H54 (cell line): ENCODE measurements at regions not wholly inside any gene's neighbourhood (a gene's known extent, or its start where the extent isn't known, plus 50 kb on each side); places are given as distances from the start of the nearest gene placed in this dataset.

ENCODE experiments used
- DNase-seq: peaks from one replicate; pipeline ENCODE4 v3.0.0; 2011; ENCODE audit warnings: low spot score, mixed read lengths; ENCODE audit not compliant: insufficient read length
- FAIRE-seq: peaks from 3 replicates; lab custom pipeline; 2011; peaks lifted over from hg19 to GRCh38; lab: Jason Lieb, UNC
- POLR2A ChIP-seq: IDR thresholded peaks from 2 replicates; pipeline ENCODE4 v1.6.1; 2011; ENCODE audit warnings: low read depth, mild to moderate bottlenecking, low read length

DNA sequence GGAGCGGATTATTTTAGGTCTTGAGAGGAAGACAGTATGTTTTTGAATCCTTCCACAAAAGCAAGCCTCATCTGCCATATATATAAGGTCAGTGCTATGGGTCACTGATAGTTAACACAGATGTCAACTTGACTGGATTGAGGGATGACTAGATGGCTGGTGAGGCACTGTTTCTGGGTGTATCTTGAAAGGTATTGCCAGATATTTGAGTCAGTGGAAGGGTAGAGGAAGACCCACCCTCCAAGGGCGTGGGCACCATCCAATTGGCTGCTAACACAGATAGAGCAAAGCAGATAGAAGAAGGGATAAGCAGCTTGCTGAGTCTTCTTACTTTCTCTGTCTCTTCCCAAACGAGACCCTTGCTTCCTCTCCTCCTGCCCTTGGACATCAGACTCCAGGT is 185.0 kb upstream of the BTG1 start:
- no peak for FAIRE-seq
- DNase-seq, result no peak
- no peak for TF ChIP-seq POLR2A

DNA sequence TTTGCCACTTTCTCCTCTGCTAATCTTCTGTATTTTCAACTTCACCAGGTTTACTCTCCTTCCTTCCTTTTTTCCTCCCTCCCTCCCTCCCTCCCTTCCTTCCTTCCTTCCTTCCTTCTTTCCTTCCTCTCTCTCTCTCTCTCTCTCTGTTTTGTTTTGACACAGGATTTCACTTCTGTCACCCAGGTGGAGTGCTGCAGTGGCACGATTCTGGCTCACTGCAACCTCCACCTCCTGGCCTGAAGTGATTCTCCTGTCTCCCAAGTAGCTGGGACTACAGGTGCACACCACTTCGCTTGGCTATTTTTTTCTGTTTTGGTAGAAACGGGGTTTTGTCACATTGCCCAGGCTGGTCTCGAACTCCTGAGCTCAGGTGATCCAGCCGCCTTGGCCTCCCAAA is 181.2 kb upstream of the BTG1 start:
- FAIRE-seq, result no peak
- TF ChIP-seq POLR2A, result no peak
- DNase-seq, result no peak

DNA sequence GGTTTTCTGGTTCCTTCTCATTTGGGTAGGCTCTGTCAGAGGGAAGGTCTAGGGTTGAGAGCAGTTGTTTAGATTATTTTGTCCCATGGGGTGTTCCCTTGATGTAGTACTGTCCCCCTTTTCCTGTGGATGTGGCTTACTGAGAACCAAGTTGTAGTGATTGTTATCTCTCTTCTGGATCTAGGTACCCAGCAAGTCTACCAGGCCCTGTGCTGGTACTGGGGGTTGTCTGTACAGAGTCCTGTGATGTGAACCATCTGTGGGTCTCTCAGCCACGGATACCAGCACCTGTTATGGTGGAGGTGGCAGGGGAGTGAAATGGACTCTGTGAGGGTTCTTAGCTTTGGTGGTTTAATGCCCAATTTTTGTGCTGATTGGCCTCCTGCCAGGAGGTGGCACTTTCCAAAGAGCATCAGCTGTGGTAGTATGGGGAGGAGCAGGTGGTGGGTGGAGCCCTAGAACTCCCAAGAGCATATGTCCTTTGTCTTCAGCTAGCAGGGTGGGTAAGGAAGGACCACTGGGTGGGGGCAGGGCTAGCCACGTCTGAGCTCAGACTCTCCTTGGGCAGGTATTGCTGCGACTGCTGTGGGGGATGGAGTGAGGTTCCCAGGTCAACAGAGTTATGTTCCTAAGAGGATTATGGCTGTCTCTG is 179.3 kb upstream of the BTG1 start:
- no peak for DNase-seq
- no peak for TF ChIP-seq POLR2A
- FAIRE-seq, result no peak

DNA sequence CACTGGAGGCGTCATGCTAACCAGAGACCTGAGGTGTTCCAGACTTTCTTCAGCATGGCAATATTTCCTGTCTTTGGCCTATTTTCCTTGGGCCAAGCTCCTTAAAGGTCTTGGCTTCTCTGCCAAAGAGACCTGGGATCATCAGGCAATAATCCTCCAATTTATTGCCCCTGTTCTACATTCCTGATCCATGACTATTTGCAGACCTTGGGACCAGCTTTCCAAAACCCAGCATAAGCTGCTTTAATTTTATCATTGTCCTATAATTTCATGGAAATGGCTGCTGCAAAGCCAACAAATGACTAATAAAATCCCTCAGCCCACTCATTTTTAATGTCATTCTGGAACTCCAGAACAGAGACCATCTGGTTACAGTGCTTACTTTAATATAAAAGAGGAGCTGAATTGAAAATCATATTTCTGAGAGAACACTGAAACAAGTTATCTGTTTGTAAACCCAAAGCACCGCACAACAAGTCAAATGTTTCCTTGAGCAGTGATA is 166.9 kb upstream of the BTG1 start:
- FAIRE-seq (no peak), DNase-seq (no peak)
- TF ChIP-seq POLR2A, result no peak

DNA sequence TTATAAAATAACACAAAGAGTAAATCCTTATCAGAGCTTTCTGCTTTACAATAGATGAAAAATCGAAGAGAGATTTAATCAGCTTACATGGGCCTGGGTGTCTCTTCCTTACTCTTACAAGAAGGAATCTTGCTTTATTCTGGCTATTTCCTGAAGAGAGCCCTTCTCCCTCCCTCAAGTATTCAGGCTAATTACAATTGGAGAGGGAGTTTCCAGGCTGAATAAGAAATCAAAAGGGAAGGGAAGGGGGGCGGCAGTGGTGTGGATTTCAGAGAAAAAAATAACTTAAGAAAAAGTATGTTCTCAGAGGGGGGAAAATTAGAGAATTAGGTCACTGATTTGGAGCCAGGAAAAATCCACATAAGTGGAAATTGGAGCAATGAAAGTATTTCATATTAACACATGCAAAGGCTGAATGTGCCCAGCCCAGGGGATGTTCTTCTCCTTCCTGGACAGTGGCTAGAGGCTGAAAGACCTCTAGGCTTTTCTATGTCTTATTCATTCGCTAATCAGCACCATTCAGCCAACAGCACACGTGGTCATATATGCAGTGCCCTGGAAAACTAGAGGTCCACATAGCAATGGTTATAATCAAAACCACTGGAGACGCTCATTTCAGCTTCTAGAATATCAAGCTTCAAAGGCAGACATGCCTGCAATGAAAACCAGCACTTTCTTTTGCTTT is 158.9 kb upstream of the BTG1 start:
- no peak for TF ChIP-seq POLR2A
- no peak for FAIRE-seq
- DNase-seq, result no peak

DNA sequence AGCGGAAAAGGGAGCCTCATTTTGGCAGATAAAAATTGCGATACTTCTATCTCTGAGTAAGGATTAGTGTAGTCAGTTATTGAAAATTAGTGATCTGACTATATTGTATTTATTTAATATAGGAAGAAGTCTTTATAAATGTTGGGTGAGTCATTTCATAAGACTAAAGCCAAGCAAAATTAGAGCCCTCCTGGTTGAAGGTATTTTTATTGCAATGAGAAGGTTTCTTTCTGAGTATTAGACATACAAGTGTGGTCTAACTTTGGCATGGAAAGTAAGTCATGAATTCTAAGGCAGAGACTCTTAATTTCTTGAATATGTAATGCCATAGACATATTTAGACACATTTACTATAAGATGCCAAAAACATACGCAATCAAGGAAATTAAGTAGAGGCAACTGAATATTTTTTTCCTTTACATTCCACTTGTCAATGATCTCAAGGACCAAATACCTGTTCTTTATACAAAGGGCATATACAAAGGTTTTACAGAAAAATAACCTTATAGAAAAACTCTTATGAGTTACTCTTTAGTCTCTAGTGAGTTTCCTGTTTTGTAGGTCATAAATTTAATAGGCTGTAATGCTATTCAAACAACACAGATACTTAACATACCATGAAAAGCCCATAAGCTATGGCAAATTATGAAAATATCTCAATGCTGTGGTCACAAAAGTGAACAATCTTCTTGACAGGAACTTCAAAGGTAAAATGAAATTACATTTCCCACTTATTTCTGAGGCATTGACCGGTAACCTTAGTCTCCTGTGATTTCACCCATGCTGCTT is 156.6 kb upstream of the BTG1 start:
- no peak for DNase-seq

DNA sequence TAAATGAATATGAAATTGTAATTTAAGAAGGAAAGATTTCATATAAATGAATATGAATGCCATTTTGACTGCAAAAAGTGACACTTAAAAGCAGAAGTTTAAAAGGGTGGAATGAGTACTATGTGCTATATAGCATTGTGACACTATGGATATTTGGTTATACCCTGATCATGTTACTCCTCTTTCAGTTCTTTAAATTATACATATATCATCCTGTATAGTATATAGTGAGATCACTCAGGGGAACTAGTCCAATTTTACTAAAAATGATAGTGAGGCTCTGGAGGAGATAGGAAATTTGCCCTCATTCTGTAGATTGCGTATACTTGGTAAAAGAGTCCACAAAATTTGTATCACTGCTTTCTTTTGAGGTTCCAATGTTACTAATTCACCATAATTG is 155.7 kb upstream of the BTG1 start:
- DNase-seq, result no peak
- no peak for FAIRE-seq
- TF ChIP-seq POLR2A, result no peak

More for the DNA sequence above, 156.6 kb upstream of the BTG1 start:
- no peak for FAIRE-seq
- no peak for TF ChIP-seq POLR2A

DNA sequence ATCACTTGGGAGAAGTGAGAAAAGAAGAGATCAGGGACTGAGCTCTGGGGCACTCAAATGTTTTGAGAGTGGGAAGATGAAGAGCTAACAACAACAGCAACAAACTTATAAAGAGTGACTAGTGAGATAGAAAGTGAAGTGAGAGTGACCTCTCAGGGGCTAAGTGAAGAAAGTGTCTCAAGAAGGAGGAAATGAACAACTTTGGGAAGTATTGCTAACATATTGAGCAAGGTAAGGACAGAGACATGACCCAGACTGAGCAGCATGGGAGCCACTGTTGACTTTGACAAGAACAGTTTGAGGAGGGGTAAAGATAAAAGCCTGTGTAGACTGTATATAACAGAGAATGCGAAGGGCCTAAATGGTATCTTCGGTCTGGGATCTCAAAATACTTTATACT is 155.1 kb upstream of the BTG1 start:
- FAIRE-seq (no peak), DNase-seq (no peak)
- no peak for TF ChIP-seq POLR2A

DNA sequence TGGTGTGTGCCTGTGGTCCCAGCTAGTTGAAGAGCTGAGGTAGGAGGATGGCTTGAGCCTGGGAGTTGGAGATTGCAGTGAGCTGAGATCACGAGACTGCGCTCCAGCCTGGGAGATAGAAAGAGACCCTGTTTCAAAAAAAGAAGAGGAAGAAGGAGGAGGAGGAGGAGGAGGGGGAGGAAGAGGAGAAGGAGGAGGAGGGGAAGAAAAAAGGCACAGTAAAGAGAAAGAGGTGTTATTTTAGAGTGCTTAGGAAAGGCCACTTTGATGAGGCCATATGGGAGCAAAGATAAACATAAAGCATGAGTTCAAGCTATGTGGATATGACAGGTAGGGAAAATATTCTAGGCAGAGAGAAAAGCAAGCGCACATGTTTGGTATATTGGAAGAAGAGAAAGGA is 154.1 kb upstream of the BTG1 start:
- DNase-seq (no peak), FAIRE-seq (no peak)
- no peak for TF ChIP-seq POLR2A

DNA sequence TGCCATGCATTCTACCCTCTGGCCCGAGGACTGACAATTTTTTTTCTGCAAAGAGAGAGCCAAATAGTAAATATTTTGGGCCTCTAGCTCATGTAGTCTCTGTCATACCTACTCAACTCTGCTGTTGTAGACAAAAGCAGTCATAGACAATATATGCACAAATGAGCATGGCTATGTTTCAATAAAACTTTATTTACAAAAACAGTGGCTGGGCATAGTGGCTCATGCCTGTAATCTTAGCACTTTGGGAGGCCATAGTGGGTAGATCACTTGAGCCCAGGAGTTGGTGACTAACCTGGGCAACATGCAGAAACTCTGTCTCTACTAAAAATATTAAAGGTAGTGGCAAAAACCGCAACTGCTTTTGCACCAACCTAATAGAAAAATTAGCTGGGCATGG is 153.7 kb upstream of the BTG1 start:
- no peak for TF ChIP-seq POLR2A
- no peak for FAIRE-seq
- no peak for DNase-seq

DNA sequence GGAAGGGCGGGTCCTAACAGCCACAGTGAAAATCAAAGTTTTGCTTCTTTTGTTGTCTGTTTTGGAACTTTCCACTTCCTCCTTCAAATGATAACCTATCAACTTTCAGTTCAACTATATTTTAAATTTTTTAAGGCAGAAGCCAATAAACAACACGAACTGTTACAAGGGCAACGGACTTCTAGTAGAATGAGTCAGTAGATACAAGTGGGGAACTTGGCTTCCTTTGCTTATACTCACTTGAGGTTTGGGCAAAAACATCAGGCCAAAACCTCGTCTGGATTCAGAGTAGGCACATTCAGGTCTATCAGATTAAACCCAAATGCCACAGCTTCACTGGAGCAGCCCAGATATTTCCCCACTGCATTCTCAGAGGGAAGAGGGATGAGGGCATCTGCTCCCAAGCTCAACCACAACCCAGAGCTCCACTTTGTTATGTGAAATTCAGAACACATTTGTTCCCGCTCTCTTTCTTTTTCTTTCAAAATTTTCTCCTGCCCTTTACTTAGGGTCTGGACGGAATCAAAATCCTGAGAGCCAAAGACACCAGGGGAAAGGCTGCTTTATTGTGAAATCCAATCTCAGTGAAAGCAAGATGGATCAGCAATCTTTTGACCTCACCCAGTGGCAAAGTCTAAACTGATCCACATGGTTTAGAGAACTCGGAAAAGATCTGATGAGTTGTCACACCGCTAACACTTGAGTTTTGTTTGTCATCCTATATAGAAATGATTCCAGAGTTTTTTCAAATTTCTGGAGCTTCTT is 152.5 kb upstream of the BTG1 start:
- TF ChIP-seq POLR2A, result no peak
- DNase-seq, result no peak
- no peak for FAIRE-seq

DNA sequence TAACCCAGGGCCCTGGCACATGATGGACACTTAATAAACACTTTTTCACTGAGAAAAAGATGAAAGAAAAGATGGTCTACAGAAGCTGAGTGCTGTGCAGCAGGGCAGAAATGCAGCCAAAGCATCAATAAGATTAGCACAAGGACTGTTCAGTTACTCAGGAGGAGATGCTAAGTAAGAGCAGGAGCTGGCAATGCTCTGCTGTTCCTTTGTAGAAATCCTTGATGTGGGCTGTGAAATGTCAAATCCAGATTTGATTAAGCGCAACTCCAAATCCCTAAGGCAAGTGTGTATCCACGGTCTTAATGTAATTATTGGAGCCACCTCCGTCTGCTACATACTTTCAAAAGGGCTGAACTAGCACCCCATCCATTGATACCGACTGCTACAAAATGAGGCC is 151.8 kb upstream of the BTG1 start:
- TF ChIP-seq POLR2A, result no peak
- no peak for FAIRE-seq
- no peak for DNase-seq

DNA sequence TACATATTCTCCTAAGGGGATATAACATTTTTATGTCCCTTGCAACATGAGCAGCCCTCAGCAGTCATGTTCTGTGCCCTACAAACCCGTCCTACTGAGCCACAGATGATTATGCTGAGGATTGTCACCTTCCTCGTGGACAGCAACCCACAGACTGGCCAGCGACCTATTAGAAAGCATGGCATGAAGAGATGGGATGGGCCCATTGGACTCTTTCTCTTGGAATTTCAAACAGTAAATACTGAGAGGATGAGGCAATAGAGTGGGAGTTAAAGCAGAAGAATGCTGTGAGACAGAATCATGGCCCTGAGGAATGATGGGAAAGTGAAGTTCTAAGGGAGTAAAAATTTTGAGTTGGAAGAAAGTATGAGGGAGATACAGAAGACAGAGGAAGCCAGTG is 149.9 kb upstream of the BTG1 start:
- no peak for DNase-seq
- TF ChIP-seq POLR2A, result no peak
- FAIRE-seq, result no peak

DNA sequence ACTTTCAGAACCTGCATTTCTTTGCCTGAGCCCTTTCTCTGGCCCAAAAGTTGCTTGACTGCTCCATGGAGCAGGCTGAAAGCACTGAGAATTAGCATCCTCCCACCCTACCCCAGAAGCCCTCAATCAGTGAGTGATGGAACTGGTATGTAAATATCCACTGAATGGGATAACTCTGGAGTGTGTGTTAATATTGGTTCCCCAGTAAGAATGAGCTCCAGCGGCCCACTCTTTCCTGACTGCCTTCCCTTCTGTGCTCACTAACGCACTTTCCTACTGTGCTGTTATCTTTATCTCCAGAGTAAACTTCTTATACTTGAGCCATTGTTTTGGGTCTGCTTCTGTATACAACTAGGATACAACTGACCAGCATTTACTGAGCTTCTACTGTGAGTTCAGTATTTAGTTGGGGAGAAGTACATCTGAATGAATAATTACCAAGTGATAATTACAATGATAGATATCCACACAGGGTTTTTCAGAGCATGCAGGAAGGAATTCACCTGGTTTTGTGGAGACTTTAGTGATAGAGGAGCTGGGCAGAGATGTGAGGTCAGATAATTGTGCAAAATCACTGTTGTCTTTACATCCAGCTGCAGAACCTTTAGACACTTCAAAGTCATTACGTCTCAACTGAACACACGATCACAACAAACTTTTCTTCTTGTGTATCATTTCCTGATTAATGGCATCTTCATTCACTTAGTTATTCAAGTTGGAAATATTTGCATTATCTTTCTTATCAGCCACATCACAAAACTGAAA is 149.2 kb upstream of the BTG1 start:
- FAIRE-seq (peak; percentile 30), DNase-seq (no peak)
- no peak for TF ChIP-seq POLR2A
